Activated T-helper 2 cell treated with anti-CD3 and anti-CD28 coated beads, Interferon-gamma antibody, Interleukin-2, Interleukin-4, amounts not matched to agents 10 μg/mL and 5 μg/mL and 100 μg/mL, durations not matched to agents 14 hours and 24 hours and 36 hours (primary cell): ENCODE measurements at regions not wholly inside any gene's neighbourhood (a gene's known extent, or its start where the extent isn't known, plus 50 kb on each side); places are given as distances from the start of the nearest gene placed in this dataset.

ENCODE experiments used
- DNase-seq: peaks from one replicate; pipeline ENCODE4 v3.0.0; 2021; ENCODE audit warnings: low spot score
- H3K27ac Mint-ChIP-seq: one replicate; pipeline ENCODE4 v1.8.0; 2021; ENCODE audit warnings: mixed read lengths
- H3K27me3 Mint-ChIP-seq: one replicate; pipeline ENCODE4 v1.8.0; 2021; ENCODE audit warnings: low read depth, mixed read lengths
- H3K36me3 Mint-ChIP-seq: one replicate; pipeline ENCODE4 v1.8.0; 2021; ENCODE audit warnings: low read depth, mixed read lengths
- H3K4me1 Mint-ChIP-seq: one replicate; pipeline ENCODE4 v1.8.0; 2021; ENCODE audit warnings: low read depth, mixed read lengths
- H3K4me3 Mint-ChIP-seq: one replicate; pipeline ENCODE4 v1.8.0; 2021; ENCODE audit warnings: low read depth, mild to moderate bottlenecking, moderate library complexity, mixed read lengths
- H3K9me3 Mint-ChIP-seq: one replicate; pipeline ENCODE4 v1.8.0; 2021; ENCODE audit warnings: mixed read lengths
- intact Hi-C: fragments of 100-400 bp; cut with micrococcal nuclease; formaldehyde crosslinking; loops from one replicate; pipeline ENCODE4 v1.15.1; 2023

DNA sequence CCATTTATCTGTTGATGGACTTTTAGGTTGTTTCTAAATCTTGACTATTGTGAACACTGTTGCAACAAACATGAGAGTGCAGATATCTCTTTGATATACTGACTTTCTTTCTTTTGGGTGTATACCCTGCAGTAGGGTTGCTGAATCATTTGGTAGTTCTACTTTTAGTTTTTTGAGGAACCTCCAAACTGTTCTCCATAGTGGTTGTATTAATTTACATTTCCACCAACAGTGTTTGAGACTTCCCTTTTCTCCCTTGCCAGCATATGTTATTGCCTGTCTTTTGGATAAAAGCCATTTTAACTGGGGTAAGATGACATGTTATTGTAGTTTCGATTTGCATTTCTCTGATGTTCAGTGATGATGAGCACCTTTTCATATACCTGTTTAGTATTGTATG is 330.0 kb downstream of the DDX10 start:
- H3K4me1 Mint-ChIP-seq: no peaks in the 10 kb centered on the region
- intact Hi-C loops: no loop called here
- no peak overlapping the region for H3K4me3 Mint-ChIP-seq
- H3K27me3 Mint-ChIP-seq: peaks cover 1% of the 10 kb centered on the region
- DNase-seq: no peak
- no peaks in the 10 kb centered on the region for H3K36me3 Mint-ChIP-seq
- H3K9me3 Mint-ChIP-seq: no peaks in the 10 kb centered on the region
- H3K27ac Mint-ChIP-seq: no peak overlapping the region

DNA sequence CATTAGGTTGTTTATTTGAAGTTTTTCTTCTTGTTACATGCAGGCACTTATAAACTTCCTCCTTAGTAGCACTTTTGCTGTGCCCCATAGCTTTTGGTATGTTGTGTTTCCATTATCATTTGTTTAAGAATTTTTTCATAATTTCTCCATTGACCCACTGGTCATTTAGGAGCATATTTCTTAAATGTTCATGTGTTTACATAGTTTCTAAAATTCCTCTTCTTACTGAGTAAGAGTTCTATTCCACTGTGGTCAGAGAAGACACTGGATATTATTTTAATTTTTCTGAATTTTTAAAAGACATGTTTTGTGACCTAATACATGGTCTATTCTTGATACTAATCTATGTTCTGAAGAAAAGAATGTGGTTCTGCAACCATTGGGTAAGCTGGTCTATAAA is 333.0 kb downstream of the DDX10 start:
- no peaks in the 10 kb centered on the region for H3K9me3 Mint-ChIP-seq
- no peak overlapping the region for H3K27ac Mint-ChIP-seq
- DNase-seq: no peak
- peaks cover 1% of the 10 kb centered on the region for H3K27me3 Mint-ChIP-seq
- no peaks in the 10 kb centered on the region for H3K36me3 Mint-ChIP-seq
- no peaks in the 10 kb centered on the region for H3K4me1 Mint-ChIP-seq
- intact Hi-C loops: no loop called here
- no peak overlapping the region for H3K4me3 Mint-ChIP-seq

DNA sequence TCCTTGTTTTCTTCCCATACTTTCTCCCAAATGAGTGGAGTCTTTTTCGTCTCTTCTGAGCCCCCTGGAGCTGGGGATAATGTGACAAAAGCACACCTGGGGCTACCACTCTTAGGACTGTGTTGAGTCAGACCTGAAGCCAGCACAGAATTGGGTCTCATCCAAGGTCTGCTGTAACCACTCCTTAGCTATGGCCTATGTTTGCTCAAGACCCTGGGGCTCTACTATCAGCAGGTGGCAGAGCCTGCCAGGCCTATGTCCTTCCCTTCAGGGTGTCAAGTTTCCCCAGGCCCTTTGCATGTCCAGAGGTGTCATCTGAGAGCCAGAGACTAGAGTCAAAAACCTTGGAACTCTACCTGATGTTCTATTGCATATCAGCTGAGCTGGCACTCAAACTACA is 335.7 kb downstream of the DDX10 start:
- no peak overlapping the region for H3K4me3 Mint-ChIP-seq
- no peak for DNase-seq
- no peak overlapping the region for H3K27ac Mint-ChIP-seq
- peaks cover 4% of the 10 kb centered on the region for H3K27me3 Mint-ChIP-seq
- intact Hi-C loops: no loop called here
- H3K9me3 Mint-ChIP-seq: no peaks in the 10 kb centered on the region
- H3K4me1 Mint-ChIP-seq: no peaks in the 10 kb centered on the region
- H3K36me3 Mint-ChIP-seq: no peaks in the 10 kb centered on the region

DNA sequence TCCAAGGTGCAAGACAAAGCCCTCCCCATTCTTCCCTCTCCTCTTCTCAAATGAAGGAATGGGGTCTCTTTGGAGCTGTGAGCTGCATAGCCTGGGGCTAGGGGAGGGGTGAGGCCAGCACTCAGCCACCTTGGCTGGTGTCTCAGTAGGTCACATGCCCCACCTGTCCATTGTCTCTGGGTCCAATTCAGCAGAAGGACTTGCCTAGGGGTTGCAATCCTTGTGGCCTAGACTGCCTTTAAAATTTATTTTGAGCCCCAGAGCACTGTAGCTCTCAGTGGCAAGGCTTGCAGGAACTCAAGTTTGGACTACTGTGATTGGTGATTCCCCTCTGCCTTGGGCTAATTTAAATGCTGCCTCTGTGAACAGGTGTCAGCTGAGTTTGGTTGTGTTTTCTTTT is 336.7 kb downstream of the DDX10 start:
- no peaks in the 10 kb centered on the region for H3K4me1 Mint-ChIP-seq
- no peaks in the 10 kb centered on the region for H3K9me3 Mint-ChIP-seq
- DNase-seq: no peak
- peaks cover 3% of the 10 kb centered on the region for H3K27me3 Mint-ChIP-seq
- H3K36me3 Mint-ChIP-seq: no peaks in the 10 kb centered on the region
- intact Hi-C loops: no loop called here
- H3K27ac Mint-ChIP-seq: no peak overlapping the region
- H3K4me3 Mint-ChIP-seq: no peak overlapping the region

DNA sequence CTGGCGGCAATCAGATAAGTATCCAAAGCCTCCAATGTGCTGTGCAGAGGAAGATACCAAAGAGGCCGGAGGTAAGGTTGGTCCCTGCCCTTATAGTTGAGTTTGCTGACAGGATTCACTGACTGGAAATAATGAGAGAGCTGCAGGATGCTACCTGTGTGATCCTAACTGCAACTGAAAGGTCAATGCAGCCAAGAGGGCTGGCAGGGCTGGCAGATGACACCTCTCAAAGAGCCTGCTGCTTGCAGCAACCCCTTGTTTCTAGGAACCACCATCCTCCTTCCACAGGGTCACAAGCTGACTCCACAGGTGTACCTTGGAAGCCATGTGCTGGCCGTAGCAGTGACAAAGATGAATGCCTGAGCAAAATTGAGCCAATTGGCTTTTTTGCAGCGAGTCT is 348.1 kb downstream of the DDX10 start:
- Mint-ChIP-seq H3K4me1 (no peaks in the 10 kb centered on the region), H3K4me3 (no peak overlapping the region), H3K27ac (no peak overlapping the region), H3K27me3 (no peaks in the 10 kb centered on the region), H3K9me3 (no peaks in the 10 kb centered on the region), H3K36me3 (no peaks in the 10 kb centered on the region)
- no peak for DNase-seq
- intact Hi-C loops: no loop called here

DNA sequence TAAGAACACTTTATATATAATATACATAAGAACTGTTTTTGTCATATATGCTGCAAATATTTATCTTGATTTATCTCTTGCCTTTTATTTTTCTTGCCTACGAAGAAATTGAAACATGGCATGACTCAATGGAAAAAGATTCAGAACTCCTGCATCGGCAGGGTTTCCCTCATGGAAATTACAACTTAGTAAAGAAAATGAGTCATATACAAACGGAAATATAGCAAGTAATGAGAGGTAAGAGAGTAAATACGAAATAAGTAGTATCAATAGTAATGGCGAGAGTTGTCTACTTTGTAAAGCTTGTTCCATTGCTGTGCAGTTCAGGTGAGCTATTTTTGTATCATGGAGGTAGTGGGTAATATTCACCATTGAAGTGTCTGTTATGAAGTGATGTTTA is 350.4 kb downstream of the DDX10 start:
- intact Hi-C loops: no loop called here
- Mint-ChIP-seq H3K4me3 (no peak overlapping the region), H3K4me1 (no peaks in the 10 kb centered on the region), H3K27me3 (no peaks in the 10 kb centered on the region), H3K27ac (no peak overlapping the region), H3K36me3 (no peaks in the 10 kb centered on the region), H3K9me3 (no peaks in the 10 kb centered on the region)
- DNase-seq: no peak

DNA sequence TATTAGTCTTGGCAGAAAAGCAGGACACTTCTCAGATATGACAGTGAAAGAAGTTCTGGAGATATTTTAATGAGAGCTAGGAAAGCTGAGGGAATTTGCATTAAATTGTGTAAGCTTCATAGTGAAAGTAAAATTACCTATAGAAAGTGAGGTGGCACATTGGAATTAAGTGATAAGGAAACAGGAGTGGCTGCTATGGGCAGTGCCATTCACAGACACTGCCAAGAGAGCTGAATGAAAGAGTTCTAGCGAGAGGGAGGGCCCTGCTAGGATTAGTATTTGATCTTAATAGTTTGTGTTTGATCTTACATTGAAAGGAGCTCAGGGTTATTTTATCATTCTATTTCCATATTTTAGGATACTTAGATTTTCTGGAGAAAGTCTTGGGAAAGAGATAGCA is 351.9 kb downstream of the DDX10 start:
- Mint-ChIP-seq H3K27ac (no peak overlapping the region), H3K9me3 (no peaks in the 10 kb centered on the region), H3K4me3 (no peak overlapping the region), H3K27me3 (no peaks in the 10 kb centered on the region), H3K36me3 (no peaks in the 10 kb centered on the region), H3K4me1 (no peaks in the 10 kb centered on the region)
- intact Hi-C loops: no loop called here
- no peak for DNase-seq

DNA sequence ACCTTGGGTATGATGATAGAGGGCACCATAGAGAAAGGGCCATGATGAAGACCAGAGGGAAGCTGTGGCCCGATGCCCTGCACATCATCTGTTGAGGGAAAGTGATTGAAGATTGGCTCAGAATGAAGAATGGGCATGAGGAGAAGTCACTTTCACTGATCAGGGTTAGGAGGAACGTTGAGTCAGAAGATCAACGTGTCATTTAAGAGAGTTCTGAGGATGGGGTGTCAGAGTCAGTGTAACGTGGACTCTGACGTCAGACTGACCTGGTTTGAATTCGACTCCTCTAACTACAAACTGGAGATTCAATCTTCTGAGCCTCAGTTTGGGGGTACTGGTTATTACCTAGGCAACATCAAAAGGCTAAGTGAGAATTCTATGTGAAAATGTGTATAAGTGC is 352.6 kb downstream of the DDX10 start:
- intact Hi-C loops: no loop called here
- Mint-ChIP-seq H3K27me3 (no peaks in the 10 kb centered on the region), H3K27ac (no peak overlapping the region), H3K4me3 (no peak overlapping the region), H3K36me3 (no peaks in the 10 kb centered on the region), H3K4me1 (no peaks in the 10 kb centered on the region), H3K9me3 (no peaks in the 10 kb centered on the region)
- DNase-seq: no peak

DNA sequence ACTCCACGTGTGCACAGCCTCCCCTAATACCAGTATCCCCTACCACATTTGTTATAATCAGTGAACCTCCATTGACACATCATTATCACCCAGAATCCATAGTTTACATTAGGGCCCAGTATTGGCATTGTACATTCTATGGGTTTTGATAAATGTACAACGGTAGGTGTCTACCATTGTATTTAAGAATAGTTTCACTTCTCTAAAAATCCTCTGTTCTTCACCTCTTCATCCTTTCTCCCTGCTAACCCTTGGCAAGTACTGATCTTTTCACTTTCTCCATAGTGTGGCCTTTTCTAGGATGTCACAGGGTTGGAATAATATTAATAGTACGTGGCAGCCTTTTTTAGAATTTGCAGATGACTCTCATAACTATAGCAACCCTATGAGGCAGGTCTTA is 353.8 kb downstream of the DDX10 start:
- no peaks in the 10 kb centered on the region for H3K9me3 Mint-ChIP-seq

DNA sequence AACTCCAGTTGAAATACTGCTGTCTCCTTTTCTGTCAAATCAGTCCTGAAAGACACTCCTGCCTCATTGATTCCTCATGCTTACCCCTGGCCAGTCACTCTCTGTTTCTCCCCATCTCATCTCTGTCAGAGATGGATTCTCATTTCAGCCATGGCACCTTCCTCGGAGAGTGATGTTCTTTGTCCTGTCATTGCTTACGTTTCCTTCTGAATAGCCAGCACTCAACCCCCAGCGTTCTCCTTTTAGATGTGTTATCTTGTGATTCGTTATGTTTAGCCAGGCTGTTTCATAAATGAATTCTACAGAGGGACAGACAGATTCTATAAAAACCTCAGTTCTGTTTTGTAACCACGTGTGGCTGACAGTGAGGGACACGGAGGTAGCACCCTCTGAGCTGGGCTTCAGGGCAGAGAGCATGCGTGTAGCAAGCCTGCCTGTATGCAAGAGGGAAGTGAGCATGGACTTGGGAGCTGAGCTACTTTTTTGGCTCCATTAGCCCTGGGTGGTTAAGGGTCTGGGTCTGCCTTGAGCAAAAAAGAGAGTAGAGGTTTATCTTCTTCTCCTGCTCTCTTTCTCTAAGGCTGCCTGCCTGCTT is 354.6 kb downstream of the DDX10 start:
- no peak for DNase-seq
- Mint-ChIP-seq H3K4me1 (no peaks in the 10 kb centered on the region), H3K4me3 (no peak overlapping the region), H3K27me3 (no peaks in the 10 kb centered on the region), H3K27ac (no peak overlapping the region), H3K36me3 (no peaks in the 10 kb centered on the region), H3K9me3 (no peaks in the 10 kb centered on the region)
- intact Hi-C loops: no loop called here

More for the DNA sequence above, 353.8 kb downstream of the DDX10 start:
- Mint-ChIP-seq H3K27me3 (no peaks in the 10 kb centered on the region), H3K4me3 (no peak overlapping the region), H3K4me1 (no peaks in the 10 kb centered on the region), H3K36me3 (no peaks in the 10 kb centered on the region), H3K27ac (no peak overlapping the region)
- intact Hi-C loops: no loop called here
- DNase-seq: no peak

DNA sequence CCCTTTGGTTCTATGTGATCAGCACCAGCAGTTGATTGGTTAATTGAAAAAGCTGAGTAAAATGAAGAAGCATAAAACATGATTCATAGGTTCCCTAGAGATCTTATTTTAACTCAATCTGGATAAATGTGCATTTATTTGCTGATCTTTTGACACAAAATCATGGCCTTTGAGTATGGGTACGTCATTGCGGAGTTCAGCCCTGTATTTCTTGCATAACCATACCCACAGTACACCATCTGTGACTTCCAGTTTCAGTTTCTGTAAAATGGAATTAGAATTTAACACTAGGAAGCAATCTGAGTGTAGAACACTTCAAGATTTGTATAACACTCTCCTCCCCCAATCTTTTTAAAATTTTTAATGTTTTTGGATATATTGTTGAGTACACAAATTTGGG is 358.2 kb downstream of the DDX10 start:
- H3K36me3 Mint-ChIP-seq: no peaks in the 10 kb centered on the region
- no peaks in the 10 kb centered on the region for H3K27me3 Mint-ChIP-seq
- intact Hi-C loops: no loop called here
- no peaks in the 10 kb centered on the region for H3K9me3 Mint-ChIP-seq
- no peak overlapping the region for H3K27ac Mint-ChIP-seq
- no peak overlapping the region for H3K4me3 Mint-ChIP-seq
- no peak for DNase-seq
- no peaks in the 10 kb centered on the region for H3K4me1 Mint-ChIP-seq

DNA sequence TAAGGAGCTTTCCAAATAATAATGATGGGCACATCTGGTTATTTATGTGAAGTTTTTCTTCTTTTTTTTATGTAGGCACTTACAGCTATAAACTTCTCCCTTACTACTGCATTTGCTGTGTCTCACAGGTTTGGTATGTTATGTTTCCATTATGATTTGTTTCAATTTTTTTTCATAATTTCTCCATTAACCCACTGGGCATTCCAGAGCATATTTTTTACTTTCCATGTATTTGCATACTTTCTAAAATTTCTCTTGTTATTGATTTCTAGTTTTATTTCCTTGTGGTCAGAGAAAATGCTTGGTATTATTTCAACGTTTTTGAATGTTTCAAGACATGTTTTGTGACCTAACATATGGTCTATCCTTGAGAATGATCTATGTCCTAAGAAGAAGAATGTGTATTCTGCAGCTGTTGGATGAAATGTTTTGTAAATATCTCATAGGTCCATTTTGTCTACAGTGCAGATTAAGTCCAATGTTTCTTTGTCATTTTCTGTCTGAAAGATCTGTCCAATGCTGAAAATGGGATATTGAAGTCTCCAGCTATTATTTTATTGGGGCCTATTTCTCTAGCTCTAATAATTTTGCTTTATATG is 362.1 kb downstream of the DDX10 start:
- H3K27me3 Mint-ChIP-seq: no peaks in the 10 kb centered on the region
- no peak for DNase-seq
- H3K4me3 Mint-ChIP-seq: no peak overlapping the region
- intact Hi-C loops: loop anchor here (5.0 kb wide), 1 partner anchor 280 kb away; no protein-coding TSS in a partner anchor
- no peak overlapping the region for H3K27ac Mint-ChIP-seq
- H3K9me3 Mint-ChIP-seq: no peaks in the 10 kb centered on the region
- H3K4me1 Mint-ChIP-seq: no peaks in the 10 kb centered on the region
- H3K36me3 Mint-ChIP-seq: no peaks in the 10 kb centered on the region

DNA sequence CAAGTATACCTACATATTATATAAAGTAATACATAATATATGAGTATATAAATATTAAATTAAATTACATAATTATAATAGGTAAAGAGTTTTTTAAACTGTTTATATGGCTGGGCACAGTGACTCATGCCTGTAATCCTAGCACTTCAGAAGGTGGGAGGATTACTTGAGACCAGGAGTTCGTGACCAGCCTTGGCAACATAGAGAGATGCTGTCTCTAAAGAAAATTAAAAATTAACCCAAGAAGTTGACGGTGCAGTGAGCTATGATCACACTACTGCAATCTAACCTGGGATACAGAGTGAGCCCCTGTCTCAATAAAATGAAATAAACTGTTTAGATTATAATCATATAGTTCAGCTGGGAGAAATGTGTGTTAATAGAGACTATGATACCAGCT is 363.0 kb downstream of the DDX10 start:
- Mint-ChIP-seq H3K36me3 (no peaks in the 10 kb centered on the region), H3K27ac (no peak overlapping the region), H3K4me1 (no peaks in the 10 kb centered on the region), H3K27me3 (no peaks in the 10 kb centered on the region), H3K9me3 (no peaks in the 10 kb centered on the region), H3K4me3 (no peak overlapping the region)
- intact Hi-C loops: loop anchor here (5.0 kb wide), 1 partner anchor 279 kb away; no protein-coding TSS in a partner anchor
- no peak for DNase-seq

DNA sequence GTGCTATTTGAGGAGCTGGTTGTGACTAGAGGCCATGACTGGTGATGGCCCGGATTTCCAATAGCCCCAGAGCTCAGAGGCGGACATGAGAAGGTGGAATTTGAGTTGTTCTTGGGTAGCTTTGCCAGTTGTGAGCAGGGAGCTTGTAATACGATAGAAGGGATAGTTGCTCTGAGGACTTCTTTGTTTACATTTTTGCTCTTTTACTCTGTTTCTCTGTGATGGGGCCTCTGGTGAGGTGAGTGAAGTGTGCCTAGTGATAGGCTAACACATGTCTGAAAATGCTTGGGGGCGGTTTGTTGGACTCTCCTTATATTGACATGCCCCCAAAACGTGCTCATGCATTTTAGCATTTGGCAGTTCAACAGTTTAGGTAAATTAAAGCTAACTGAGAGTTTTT is 365.1 kb downstream of the DDX10 start:
- H3K4me3 Mint-ChIP-seq: no peak overlapping the region
- H3K27ac Mint-ChIP-seq: no peak overlapping the region
- DNase-seq: no peak
- no peaks in the 10 kb centered on the region for H3K27me3 Mint-ChIP-seq
- H3K36me3 Mint-ChIP-seq: no peaks in the 10 kb centered on the region
- intact Hi-C loops: loop anchor here (5.0 kb wide), 1 partner anchor 277 kb away; no protein-coding TSS in a partner anchor
- no peaks in the 10 kb centered on the region for H3K4me1 Mint-ChIP-seq
- H3K9me3 Mint-ChIP-seq: no peaks in the 10 kb centered on the region
